ENCODE measurements at regions not wholly inside any gene's neighbourhood (a gene's known extent, or its start where the extent isn't known, plus 50 kb on each side); places are given as distances from the start of the nearest gene placed in this dataset.

DNA sequence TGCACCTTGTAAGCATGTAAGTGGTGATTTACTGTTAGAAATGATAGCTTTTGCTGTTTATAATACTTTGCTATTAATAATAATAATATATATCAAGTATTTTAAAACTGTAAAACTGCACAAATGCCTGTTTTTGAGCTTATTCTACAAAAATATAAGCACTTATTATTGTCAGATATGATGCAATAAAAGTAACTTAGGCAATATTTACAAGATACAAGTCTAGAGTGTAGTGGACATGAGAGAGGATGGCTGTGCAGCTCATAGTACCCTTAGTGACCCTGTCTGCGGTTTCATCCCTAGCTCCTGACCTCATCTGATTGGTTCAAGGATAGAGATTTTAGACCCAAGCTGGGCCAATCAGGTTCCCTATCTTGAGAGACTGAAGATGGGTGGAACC lies 178.4 kb downstream of the MTX2 start:
- no peak for TF ChIP-seq EP300 (IDR thresholded peaks at IDR 0.05; ENCODE audit: borderline replicate concordance)
- no peak for TF ChIP-seq YY1 (IDR thresholded peaks at IDR 0.05; ENCODE audit: low read depth)
- no peak for TF ChIP-seq FOXM1 (IDR thresholded peaks at IDR 0.05; ENCODE audit: borderline replicate concordance, low read depth)
- TF ChIP-seq, protein P1, sequence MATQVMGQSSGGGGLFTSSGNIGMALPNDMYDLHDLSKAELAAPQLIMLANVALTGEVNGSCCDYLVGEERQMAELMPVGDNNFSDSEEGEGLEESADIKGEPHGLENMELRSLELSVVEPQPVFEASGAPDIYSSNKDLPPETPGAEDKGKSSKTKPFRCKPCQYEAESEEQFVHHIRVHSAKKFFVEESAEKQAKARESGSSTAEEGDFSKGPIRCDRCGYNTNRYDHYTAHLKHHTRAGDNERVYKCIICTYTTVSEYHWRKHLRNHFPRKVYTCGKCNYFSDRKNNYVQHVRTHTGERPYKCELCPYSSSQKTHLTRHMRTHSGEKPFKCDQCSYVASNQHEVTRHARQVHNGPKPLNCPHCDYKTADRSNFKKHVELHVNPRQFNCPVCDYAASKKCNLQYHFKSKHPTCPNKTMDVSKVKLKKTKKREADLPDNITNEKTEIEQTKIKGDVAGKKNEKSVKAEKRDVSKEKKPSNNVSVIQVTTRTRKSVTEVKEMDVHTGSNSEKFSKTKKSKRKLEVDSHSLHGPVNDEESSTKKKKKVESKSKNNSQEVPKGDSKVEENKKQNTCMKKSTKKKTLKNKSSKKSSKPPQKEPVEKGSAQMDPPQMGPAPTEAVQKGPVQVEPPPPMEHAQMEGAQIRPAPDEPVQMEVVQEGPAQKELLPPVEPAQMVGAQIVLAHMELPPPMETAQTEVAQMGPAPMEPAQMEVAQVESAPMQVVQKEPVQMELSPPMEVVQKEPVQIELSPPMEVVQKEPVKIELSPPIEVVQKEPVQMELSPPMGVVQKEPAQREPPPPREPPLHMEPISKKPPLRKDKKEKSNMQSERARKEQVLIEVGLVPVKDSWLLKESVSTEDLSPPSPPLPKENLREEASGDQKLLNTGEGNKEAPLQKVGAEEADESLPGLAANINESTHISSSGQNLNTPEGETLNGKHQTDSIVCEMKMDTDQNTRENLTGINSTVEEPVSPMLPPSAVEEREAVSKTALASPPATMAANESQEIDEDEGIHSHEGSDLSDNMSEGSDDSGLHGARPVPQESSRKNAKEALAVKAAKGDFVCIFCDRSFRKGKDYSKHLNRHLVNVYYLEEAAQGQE (IDR thresholded peaks at IDR 0.05; ENCODE audit: low read depth), result no peak
- TF ChIP-seq TCF12 (IDR thresholded peaks at IDR 0.05; ENCODE audit: low read depth), result no peak
- TF ChIP-seq EGR1 (IDR thresholded peaks at IDR 0.05), result no peak
